ENCODE measurements at regions not wholly inside any gene's neighbourhood (a gene's known extent, or its start where the extent isn't known, plus 50 kb on each side); places are given as distances from the start of the nearest gene placed in this dataset.

GRCh38 chr1:213331631-213332175, 280.7 kb downstream of the RPS6KC1 start:
- H3K4me2 ChIP-seq (ENCODE audit: low read length): no peak overlapping the region
- no peak overlapping the region for H3K27ac ChIP-seq (ENCODE audit: low read depth, low read length)
- no peak overlapping the region for H3K4me3 ChIP-seq (ENCODE audit: low read length)
- no peaks in the 10 kb centered on the region for H3K9me2 ChIP-seq (replicated peaks; ENCODE audit: control insufficient read depth, low read length)
- no peaks in the 10 kb centered on the region for H3K27me3 ChIP-seq (ENCODE audit: control insufficient read depth, low read length)
- H3F3A ChIP-seq (ENCODE audit: control insufficient read depth, insufficient read depth): no peaks in the 10 kb centered on the region
- no peaks in the 10 kb centered on the region for H3K79me2 ChIP-seq (ENCODE audit: control insufficient read depth, low read length)
- no peaks in the 10 kb centered on the region for H3K4me1 ChIP-seq (ENCODE audit: control insufficient read depth, low read length)
- H3K36me3 ChIP-seq (ENCODE audit: control insufficient read depth, low read length): no peaks in the 10 kb centered on the region
- H4K20me1 ChIP-seq (ENCODE audit: control insufficient read depth, insufficient read depth, low read depth, low read length): no peaks in the 10 kb centered on the region
- no peak for TF ChIP-seq EZH2phosphoT487 (IDR thresholded peaks at IDR 0.05; ENCODE audit: borderline replicate concordance, low read length)
- no peak for TF ChIP-seq CTCF (IDR thresholded peaks at IDR 0.05; ENCODE audit: low read depth, low read length, poor library complexity, severe bottlenecking)
- no peaks in the 10 kb centered on the region for H3K9me3 ChIP-seq (ENCODE audit: control insufficient read depth, insufficient read depth, low read length)

DNA sequence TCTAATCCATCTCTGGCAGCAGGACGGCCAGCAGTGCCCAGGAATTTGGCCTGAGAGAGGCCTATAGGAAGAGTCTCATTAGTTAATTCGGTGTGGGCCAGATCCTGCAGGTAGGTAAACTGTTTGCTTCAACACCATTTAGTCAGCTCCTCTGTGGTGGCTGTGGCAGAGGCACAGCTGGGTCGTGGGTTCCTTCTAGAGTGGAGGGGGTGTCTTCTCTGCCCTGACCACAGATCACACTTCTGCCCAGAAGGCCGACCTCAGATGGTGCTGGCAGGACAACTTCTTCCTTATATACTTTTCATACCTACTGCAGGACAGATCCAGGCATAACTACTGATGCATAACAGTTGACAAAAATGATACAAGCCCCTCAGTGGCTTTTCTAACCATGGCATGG, 281.4 kb downstream of the RPS6KC1 start:
- Histone ChIP-seq H3K9me2 (replicated peaks; ENCODE audit: control insufficient read depth, low read length) (no peaks in the 10 kb centered on the region), H3K27ac (ENCODE audit: low read depth, low read length) (no peak overlapping the region), H3K36me3 (ENCODE audit: control insufficient read depth, low read length) (no peaks in the 10 kb centered on the region), H3K79me2 (ENCODE audit: control insufficient read depth, low read length) (no peaks in the 10 kb centered on the region), H4K20me1 (ENCODE audit: control insufficient read depth, insufficient read depth, low read depth, low read length) (no peaks in the 10 kb centered on the region), H3K4me3 (ENCODE audit: low read length) (no peak overlapping the region), H3K4me1 (ENCODE audit: control insufficient read depth, low read length) (no peaks in the 10 kb centered on the region), H3K9me3 (ENCODE audit: control insufficient read depth, insufficient read depth, low read length) (no peaks in the 10 kb centered on the region), H3K27me3 (ENCODE audit: control insufficient read depth, low read length) (no peaks in the 10 kb centered on the region), H3F3A (ENCODE audit: control insufficient read depth, insufficient read depth) (no peaks in the 10 kb centered on the region), H3K4me2 (ENCODE audit: low read length) (no peak overlapping the region)
- TF ChIP-seq CTCF (IDR thresholded peaks at IDR 0.05; ENCODE audit: low read depth, low read length, poor library complexity, severe bottlenecking) (no peak), EZH2phosphoT487 (IDR thresholded peaks at IDR 0.05; ENCODE audit: borderline replicate concordance, low read length) (no peak)

- Histone ChIP-seq H3K27ac (ENCODE audit: low read depth, low read length) (no peak overlapping the region), H3F3A (ENCODE audit: control insufficient read depth, insufficient read depth) (no peaks in the 10 kb centered on the region), H3K36me3 (ENCODE audit: control insufficient read depth, low read length) (no peaks in the 10 kb centered on the region), H3K9me3 (ENCODE audit: control insufficient read depth, insufficient read depth, low read length) (no peaks in the 10 kb centered on the region), H3K4me3 (ENCODE audit: low read length) (no peak overlapping the region), H4K20me1 (ENCODE audit: control insufficient read depth, insufficient read depth, low read depth, low read length) (no peaks in the 10 kb centered on the region), H3K4me2 (ENCODE audit: low read length) (no peak overlapping the region), H3K4me1 (ENCODE audit: control insufficient read depth, low read length) (no peaks in the 10 kb centered on the region), H3K9me2 (replicated peaks; ENCODE audit: control insufficient read depth, low read length) (no peaks in the 10 kb centered on the region), H3K27me3 (ENCODE audit: control insufficient read depth, low read length) (no peaks in the 10 kb centered on the region), H3K79me2 (ENCODE audit: control insufficient read depth, low read length) (no peaks in the 10 kb centered on the region)
- TF ChIP-seq EZH2phosphoT487 (IDR thresholded peaks at IDR 0.05; ENCODE audit: borderline replicate concordance, low read length) (no peak), CTCF (IDR thresholded peaks at IDR 0.05; ENCODE audit: low read depth, low read length, poor library complexity, severe bottlenecking) (no peak)
Observed at GRCh38 chr1:213333121-213333520, 282.1 kb downstream of the RPS6KC1 start.
